OCI-LY3 (cell line): ENCODE measurements at regions not wholly inside any gene's neighbourhood (a gene's known extent, or its start where the extent isn't known, plus 50 kb on each side); places are given as distances from the start of the nearest gene placed in this dataset.

Source experiments
- H2AFZ ChIP-seq: fragments of 200-600, 300-600 bp; shearing (Covaris generic); 2 replicates; pipeline ENCODE4 v1.6.0; 2014; ENCODE audit warnings: antibody characterized with exemption, low read depth, low read length
- H3K27ac ChIP-seq: fragments of 200-600, 300-600 bp; sonication (generic); 2 replicates; pipeline ENCODE4 v1.5.1; 2014; ENCODE audit warnings: mild to moderate bottlenecking, low read length, moderate library complexity, mixed read lengths
- H3K27me3 ChIP-seq: fragments of 200-600, 300-600 bp; sonication (generic); 2 replicates; pipeline ENCODE4 v1.6.1; 2014; ENCODE audit warnings: low read depth, low read length, mixed read lengths
- H3K36me3 ChIP-seq: fragments of 200-600, 300-600 bp; sonication (generic); replicated peaks from 2 replicates; pipeline ENCODE3; 2014; ENCODE audit warnings: low read depth, low read length, mixed read lengths
- H3K4me1 ChIP-seq: fragments of 300-600, 200-600 bp; sonication (generic); 2 replicates; pipeline ENCODE4 v1.6.1; 2014; ENCODE audit warnings: low read length, mixed read lengths
- H3K4me2 ChIP-seq: fragments of 200-600, 300-600 bp; sonication (generic); 2 replicates; pipeline ENCODE4 v1.6.1; 2014; ENCODE audit warnings: low read length, mixed read lengths
- H3K4me3 ChIP-seq: fragments of 300-600, 200-600 bp; sonication (generic); 2 replicates; pipeline ENCODE4 v1.5.1; 2014; ENCODE audit warnings: antibody characterized with exemption, mild to moderate bottlenecking, low read length, moderate library complexity
- H3K79me2 ChIP-seq: fragments of 300-600, 200-600 bp; shearing (Covaris generic); 2 replicates; pipeline ENCODE4 v1.6.1; 2014; ENCODE audit warnings: mild to moderate bottlenecking, low read length, mixed read lengths
- H3K9ac ChIP-seq: fragments of 300-600, 200-600 bp; shearing (Covaris generic); 2 replicates; pipeline ENCODE4 v1.6.0; 2014; ENCODE audit warnings: mild to moderate bottlenecking, low read length, moderate library complexity
- H3K9me3 ChIP-seq: fragments of 200-600, 300-600 bp; shearing (Covaris generic); 2 replicates; pipeline ENCODE4 v1.6.1; 2014; ENCODE audit warnings: low read length, mixed read lengths; ENCODE audit not compliant: insufficient read depth
- H4K20me1 ChIP-seq: fragments of 200-600, 300-600 bp; sonication (generic); 2 replicates; pipeline ENCODE4 v1.6.1; 2016; ENCODE audit warnings: low read length, mixed read lengths; ENCODE audit not compliant: insufficient read depth
- CTCF ChIP-seq: fragments of 200-600, 300-600 bp; sonication (generic); IDR thresholded peaks from 2 replicates; pipeline ENCODE4 v1.5.1; 2014; ENCODE audit warnings: antibody characterized with exemption, low read length, low read depth
- EZH2phosphoT487 ChIP-seq: fragments of 200-600 bp; shearing (Covaris generic); IDR thresholded peaks from 2 replicates; pipeline ENCODE4 v1.6.1; 2018; ENCODE audit warnings: antibody characterized with exemption, mixed run types, low read depth

DNA sequence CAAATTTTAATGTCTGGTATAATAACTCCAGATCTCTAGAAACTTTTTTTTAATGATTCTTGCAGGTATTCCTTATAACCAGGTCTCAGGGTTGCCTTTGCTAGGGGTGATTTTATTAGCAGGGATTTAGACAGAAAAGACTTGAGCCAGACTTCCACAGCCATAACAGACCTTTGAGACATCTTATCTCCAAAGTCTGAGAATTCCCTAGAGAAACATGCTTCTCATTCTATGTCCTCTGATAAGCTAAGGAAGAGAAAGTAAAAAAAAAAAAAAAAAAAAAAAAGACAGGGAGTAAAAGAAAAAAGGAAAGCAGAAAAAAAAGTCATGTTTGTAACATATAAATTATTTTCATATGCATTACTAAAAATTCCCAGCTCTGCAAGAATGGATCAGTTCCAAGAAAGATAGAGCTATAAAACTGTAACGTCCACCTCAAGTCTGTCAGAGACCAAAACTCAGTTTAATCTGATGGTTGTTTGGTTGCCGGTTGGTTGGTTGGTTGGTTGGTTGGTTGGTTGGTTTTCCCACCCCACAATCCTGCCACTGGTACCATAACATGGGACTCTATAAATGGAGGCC, 153.8 kb downstream of the COL6A3 start:
- Histone ChIP-seq H4K20me1 (no peaks in the 10 kb centered on the region), H3K79me2 (no peaks in the 10 kb centered on the region), H2AFZ (no peak overlapping the region), H3K4me3 (no peak overlapping the region), H3K9me3 (no peaks in the 10 kb centered on the region), H3K4me2 (no peak overlapping the region), H3K27ac (no peak overlapping the region), H3K27me3 (no peaks in the 10 kb centered on the region), H3K9ac (no peak overlapping the region), H3K36me3 (no peaks in the 10 kb centered on the region), H3K4me1 (no peaks in the 10 kb centered on the region)
- no peak for TF ChIP-seq CTCF
- TF ChIP-seq EZH2phosphoT487, result no peak

DNA sequence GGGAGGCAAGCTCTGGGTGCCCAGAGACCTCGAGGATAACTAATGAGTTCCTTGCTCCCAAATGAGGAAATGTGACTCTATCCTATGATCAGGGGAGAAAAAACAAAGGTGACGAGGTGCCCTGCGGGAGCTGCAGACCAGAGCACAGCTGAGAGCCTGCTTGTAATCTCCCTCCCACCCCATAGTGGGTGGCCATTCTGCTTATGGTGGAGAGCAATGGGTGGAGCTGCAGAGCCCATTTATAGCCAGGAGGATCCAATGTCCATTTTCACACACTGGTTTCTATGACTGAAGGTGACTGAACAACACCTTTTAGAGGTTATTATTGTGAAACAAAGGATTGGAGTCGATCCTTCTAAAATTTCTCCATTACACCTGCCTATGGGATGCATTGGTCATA, 153.3 kb downstream of the COL6A3 start:
- no peaks in the 10 kb centered on the region for H3K27me3 ChIP-seq
- H3K9me3 ChIP-seq, result no peaks in the 10 kb centered on the region
- H3K4me1 ChIP-seq, result no peaks in the 10 kb centered on the region
- TF ChIP-seq CTCF (no peak), EZH2phosphoT487 (no peak)
- no peak overlapping the region for H3K4me3 ChIP-seq
- no peak overlapping the region for H2AFZ ChIP-seq
- H3K79me2 ChIP-seq, result no peaks in the 10 kb centered on the region
- no peaks in the 10 kb centered on the region for H3K36me3 ChIP-seq
- H3K27ac ChIP-seq, result no peak overlapping the region
- H4K20me1 ChIP-seq, result no peaks in the 10 kb centered on the region
- H3K4me2 ChIP-seq, result no peak overlapping the region
- no peak overlapping the region for H3K9ac ChIP-seq

- no peaks in the 10 kb centered on the region for H3K9me3 ChIP-seq
- H3K27ac ChIP-seq, result no peak overlapping the region
These were observed 152.6 kb downstream of the COL6A3 start for GRCh38 chr2:237261327-237261726.

More at GRCh38 chr2:237261327-237261726, 152.6 kb downstream of the COL6A3 start:
- Histone ChIP-seq H3K9ac (no peak overlapping the region), H3K27me3 (no peaks in the 10 kb centered on the region), H2AFZ (no peak overlapping the region), H3K4me1 (no peaks in the 10 kb centered on the region), H3K4me3 (no peak overlapping the region), H4K20me1 (no peaks in the 10 kb centered on the region), H3K36me3 (no peaks in the 10 kb centered on the region), H3K4me2 (no peak overlapping the region), H3K79me2 (no peaks in the 10 kb centered on the region)
- TF ChIP-seq CTCF, result no peak
- TF ChIP-seq EZH2phosphoT487, result no peak
